K562 (cell line): ENCODE measurements at regions not wholly inside any gene's neighbourhood (a gene's known extent, or its start where the extent isn't known, plus 50 kb on each side); places are given as distances from the start of the nearest gene placed in this dataset.

Source experiments
- ARID2 ChIP-seq: fragments of 450-650 bp; IDR thresholded peaks from 2 replicates; pipeline ENCODE4 v1.6.1; 2017; ENCODE audit warnings: antibody characterized with exemption, mild to moderate bottlenecking
- CBFA2T2 ChIP-seq: fragments of 450-650 bp; conservative IDR thresholded peaks from 2 replicates; pipeline ENCODE4 v1.6.1; 2017; ENCODE audit warnings: mild to moderate bottlenecking
- CEBPB ChIP-seq: fragments of 450-650 bp; IDR thresholded peaks from 2 replicates; pipeline ENCODE4 v1.6.1; 2016; ENCODE audit warnings: missing genetic modification characterization, missing compliant biosample characterization
- ESRRA ChIP-seq: fragments of 450-650 bp; IDR thresholded peaks from 2 replicates; pipeline ENCODE4 v1.6.1; 2014; ENCODE audit warnings: low read depth, mild to moderate bottlenecking, moderate library complexity, borderline replicate concordance
- LCOR ChIP-seq: sonication (generic); formaldehyde crosslinking; IDR thresholded peaks from 2 replicates; pipeline ENCODE4 v1.8.0; 2022; ENCODE audit warnings: mild to moderate bottlenecking, missing genetic modification reagents
- MIER1 ChIP-seq: fragments of 450-650 bp; IDR thresholded peaks from 2 replicates; pipeline ENCODE4 v1.6.1; 2016; ENCODE audit warnings: antibody characterized with exemption, mild to moderate bottlenecking, low read depth
- NCOA2 ChIP-seq, 2 experiments: fragments of 450-650 bp; IDR thresholded peaks; 2 replicates each; pipeline ENCODE4 v1.6.1; 2018; ENCODE audit warnings: mild to moderate bottlenecking in 2 of 2, moderate library complexity in 1 of 2; ENCODE audit not compliant: partially characterized antibody in 2 of 2
- NCOA4 ChIP-seq: fragments of 450-650 bp; IDR thresholded peaks from 2 replicates; pipeline ENCODE4 v1.6.1; 2018; ENCODE audit warnings: mild to moderate bottlenecking; ENCODE audit not compliant: partially characterized antibody
- NR4A1 ChIP-seq, 2 experiments: fragments of 250-450 bp in 1 of 2; fragments of 450-650 bp in 1 of 2; sonication (Bioruptor Pico) in 1 of 2; IDR thresholded peaks; 2 replicates each; pipeline versions ENCODE4 v1.4.0 to v1.6.1; 2016 to 2020; ENCODE audit warnings: mild to moderate bottlenecking in 2 of 2, missing compliant biosample characterization in 1 of 2, missing genetic modification characterization in 1 of 2, moderate library complexity in 1 of 2
- PML ChIP-seq: IDR thresholded peaks from 2 replicates; pipeline ENCODE4 v1.6.1; 2012; ENCODE audit warnings: low read length, inconsistent platforms
- POLR3G ChIP-seq: IDR thresholded peaks from 2 replicates; pipeline ENCODE4 v1.6.1; 2011; ENCODE audit not compliant: insufficient read length, insufficient replicate concordance; ENCODE audit errors: extremely low read depth
- RFX1 ChIP-seq: fragments of 450-650 bp; IDR thresholded peaks from 2 replicates; pipeline ENCODE4 v1.6.1; 2016; ENCODE audit warnings: mild to moderate bottlenecking, moderate library complexity
- TOE1 ChIP-seq, 2 experiments: fragments of 450-650 bp in 1 of 2; sonication (generic) in 1 of 2; formaldehyde crosslinking in 1 of 2; IDR thresholded peaks; 2 replicates each; pipeline versions ENCODE4 v1.7.1 to v1.8.0; 2016 to 2022; ENCODE audit warnings: borderline replicate concordance in 2 of 2, mild to moderate bottlenecking in 2 of 2, antibody characterized with exemption in 1 of 2, inconsistent platforms in 1 of 2, low read depth in 1 of 2, missing genetic modification reagents in 1 of 2, moderate library complexity in 1 of 2
- ZNF134 ChIP-seq: fragments of 250-450 bp; sonication (Bioruptor Pico); conservative IDR thresholded peaks from 2 replicates; pipeline ENCODE4 v1.4.0; 2020
- ZNF165 ChIP-seq: fragments of 250-450 bp; sonication (Bioruptor Pico); IDR thresholded peaks from 2 replicates; pipeline ENCODE4 v1.4.0; 2020; ENCODE audit warnings: borderline replicate concordance
- ZNF3 ChIP-seq: fragments of 250-450 bp; sonication (Bioruptor Pico); IDR thresholded peaks from 2 replicates; pipeline ENCODE4 v1.5.0; 2021; ENCODE audit warnings: mild to moderate bottlenecking, moderate library complexity
- ZNF57 ChIP-seq: fragments of 450-650 bp; formaldehyde crosslinking; IDR thresholded peaks from 2 replicates; pipeline ENCODE4 v1.4.0; 2020; ENCODE audit warnings: mild to moderate bottlenecking, moderate library complexity
- ZSCAN29 ChIP-seq: fragments of 450-650 bp; IDR thresholded peaks from 2 replicates; pipeline ENCODE4 v1.6.1; 2017
- ZSCAN32 ChIP-seq: fragments of 450-650 bp; formaldehyde crosslinking; IDR thresholded peaks from 2 replicates; pipeline ENCODE4 v1.4.0; 2020; ENCODE audit warnings: mild to moderate bottlenecking, moderate library complexity
- TF ChIP-seq, protein P1 (sequence below), 2 experiments: fragments of 150-350 bp in 1 of 2; IDR thresholded peaks; 2 replicates each; pipeline ENCODE4 v1.6.1; 2012 to 2016; ENCODE audit warnings: low read depth in 2 of 2, low read length in 2 of 2, mild to moderate bottlenecking in 1 of 2, moderate library complexity in 1 of 2
- TF ChIP-seq, protein P2 (sequence below): sonication (generic); formaldehyde crosslinking; IDR thresholded peaks from 2 replicates; pipeline ENCODE4 v1.8.0; 2023; ENCODE audit warnings: mild to moderate bottlenecking, missing genetic modification reagents

DNA sequence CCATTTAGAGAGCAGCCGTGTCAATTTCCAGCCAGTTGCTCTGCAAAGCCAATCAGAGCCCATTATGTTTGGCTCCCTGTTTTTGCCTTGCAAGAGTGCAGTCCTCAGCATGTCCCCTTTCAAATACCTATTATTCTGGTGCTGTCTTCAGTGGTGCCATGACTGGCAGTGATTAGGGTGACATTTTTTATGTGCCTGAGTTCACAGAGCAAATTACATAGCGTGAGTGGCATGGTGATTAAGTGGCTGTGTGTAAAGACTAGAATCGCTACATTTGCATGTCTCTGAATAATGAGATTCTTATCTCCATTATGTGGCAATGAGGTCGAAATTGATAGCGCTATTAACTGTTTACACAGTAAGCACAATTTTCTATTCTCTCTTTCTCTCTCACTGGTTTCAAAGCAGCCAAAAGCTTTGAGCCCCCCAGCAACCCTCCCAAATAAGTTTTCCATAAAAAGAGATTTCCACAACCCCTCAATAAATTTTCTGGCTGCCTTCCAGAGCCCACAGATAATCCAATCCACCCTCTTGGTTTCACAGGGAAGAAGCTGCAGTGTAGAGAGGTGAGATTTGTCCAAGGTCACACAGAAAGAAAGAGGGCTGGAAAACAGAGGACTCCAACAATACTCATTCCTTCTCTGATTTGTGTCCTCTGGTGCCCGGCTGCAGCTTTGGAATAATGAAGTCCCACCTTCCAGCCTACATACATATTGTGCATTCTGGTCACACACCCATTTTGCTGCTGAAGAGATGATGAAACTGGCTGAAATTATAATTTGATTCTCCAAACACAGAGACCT lies 58.8 kb upstream of the NUDT4 start (continued):
- TF ChIP-seq NCOA4 (no peak), ZNF165 (CRISPR knock-in tag) (no peak), NR4A1 (CRISPR knock-in tag; IDR thresholded peaks at IDR 0.05) (no peak), NR4A1 (tag; IDR thresholded peaks at IDR 0.05) (peak; percentile 78; the same call in 1 of the 2 replicates), CEBPB (tag) (0 out of 2 replicates have a peak, but pooled peaks have one; percentile 28), TOE1 (IDR thresholded peaks at IDR 0.05; ENCODE audit: borderline replicate concordance) (no peak), TOE1 (CRISPR knock-in tag; IDR thresholded peaks at IDR 0.05; ENCODE audit: borderline replicate concordance, low read depth) (no peak), ZSCAN29 (no peak), MIER1 (no peak), PML (no peak), RFX1 (no peak), NCOA2 (IDR thresholded peaks at IDR 0.05; ENCODE audit: partially characterized antibody in 2 of 2) (no peak), POLR3G (no peak), ARID2 (no peak), ZNF57 (CRISPR knock-in tag) (no peak), ZSCAN32 (CRISPR knock-in tag) (no peak), LCOR (no peak), ESRRA (peak; percentile 67; the same call in 1 of the 2 replicates), ZNF3 (CRISPR knock-in tag) (no peak), ZNF134 (no peak), CBFA2T2 (no peak)
- TF ChIP-seq, protein P1, sequence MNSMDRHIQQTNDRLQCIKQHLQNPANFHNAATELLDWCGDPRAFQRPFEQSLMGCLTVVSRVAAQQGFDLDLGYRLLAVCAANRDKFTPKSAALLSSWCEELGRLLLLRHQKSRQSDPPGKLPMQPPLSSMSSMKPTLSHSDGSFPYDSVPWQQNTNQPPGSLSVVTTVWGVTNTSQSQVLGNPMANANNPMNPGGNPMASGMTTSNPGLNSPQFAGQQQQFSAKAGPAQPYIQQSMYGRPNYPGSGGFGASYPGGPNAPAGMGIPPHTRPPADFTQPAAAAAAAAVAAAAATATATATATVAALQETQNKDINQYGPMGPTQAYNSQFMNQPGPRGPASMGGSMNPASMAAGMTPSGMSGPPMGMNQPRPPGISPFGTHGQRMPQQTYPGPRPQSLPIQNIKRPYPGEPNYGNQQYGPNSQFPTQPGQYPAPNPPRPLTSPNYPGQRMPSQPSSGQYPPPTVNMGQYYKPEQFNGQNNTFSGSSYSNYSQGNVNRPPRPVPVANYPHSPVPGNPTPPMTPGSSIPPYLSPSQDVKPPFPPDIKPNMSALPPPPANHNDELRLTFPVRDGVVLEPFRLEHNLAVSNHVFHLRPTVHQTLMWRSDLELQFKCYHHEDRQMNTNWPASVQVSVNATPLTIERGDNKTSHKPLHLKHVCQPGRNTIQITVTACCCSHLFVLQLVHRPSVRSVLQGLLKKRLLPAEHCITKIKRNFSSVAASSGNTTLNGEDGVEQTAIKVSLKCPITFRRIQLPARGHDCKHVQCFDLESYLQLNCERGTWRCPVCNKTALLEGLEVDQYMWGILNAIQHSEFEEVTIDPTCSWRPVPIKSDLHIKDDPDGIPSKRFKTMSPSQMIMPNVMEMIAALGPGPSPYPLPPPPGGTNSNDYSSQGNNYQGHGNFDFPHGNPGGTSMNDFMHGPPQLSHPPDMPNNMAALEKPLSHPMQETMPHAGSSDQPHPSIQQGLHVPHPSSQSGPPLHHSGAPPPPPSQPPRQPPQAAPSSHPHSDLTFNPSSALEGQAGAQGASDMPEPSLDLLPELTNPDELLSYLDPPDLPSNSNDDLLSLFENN (IDR thresholded peaks at IDR 0.05; ENCODE audit: low read depth in 2 of 2, low read length in 2 of 2) = no peak
- TF ChIP-seq, protein P2, sequence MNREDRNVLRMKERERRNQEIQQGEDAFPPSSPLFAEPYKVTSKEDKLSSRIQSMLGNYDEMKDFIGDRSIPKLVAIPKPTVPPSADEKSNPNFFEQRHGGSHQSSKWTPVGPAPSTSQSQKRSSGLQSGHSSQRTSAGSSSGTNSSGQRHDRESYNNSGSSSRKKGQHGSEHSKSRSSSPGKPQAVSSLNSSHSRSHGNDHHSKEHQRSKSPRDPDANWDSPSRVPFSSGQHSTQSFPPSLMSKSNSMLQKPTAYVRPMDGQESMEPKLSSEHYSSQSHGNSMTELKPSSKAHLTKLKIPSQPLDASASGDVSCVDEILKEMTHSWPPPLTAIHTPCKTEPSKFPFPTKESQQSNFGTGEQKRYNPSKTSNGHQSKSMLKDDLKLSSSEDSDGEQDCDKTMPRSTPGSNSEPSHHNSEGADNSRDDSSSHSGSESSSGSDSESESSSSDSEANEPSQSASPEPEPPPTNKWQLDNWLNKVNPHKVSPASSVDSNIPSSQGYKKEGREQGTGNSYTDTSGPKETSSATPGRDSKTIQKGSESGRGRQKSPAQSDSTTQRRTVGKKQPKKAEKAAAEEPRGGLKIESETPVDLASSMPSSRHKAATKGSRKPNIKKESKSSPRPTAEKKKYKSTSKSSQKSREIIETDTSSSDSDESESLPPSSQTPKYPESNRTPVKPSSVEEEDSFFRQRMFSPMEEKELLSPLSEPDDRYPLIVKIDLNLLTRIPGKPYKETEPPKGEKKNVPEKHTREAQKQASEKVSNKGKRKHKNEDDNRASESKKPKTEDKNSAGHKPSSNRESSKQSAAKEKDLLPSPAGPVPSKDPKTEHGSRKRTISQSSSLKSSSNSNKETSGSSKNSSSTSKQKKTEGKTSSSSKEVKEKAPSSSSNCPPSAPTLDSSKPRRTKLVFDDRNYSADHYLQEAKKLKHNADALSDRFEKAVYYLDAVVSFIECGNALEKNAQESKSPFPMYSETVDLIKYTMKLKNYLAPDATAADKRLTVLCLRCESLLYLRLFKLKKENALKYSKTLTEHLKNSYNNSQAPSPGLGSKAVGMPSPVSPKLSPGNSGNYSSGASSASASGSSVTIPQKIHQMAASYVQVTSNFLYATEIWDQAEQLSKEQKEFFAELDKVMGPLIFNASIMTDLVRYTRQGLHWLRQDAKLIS (CRISPR knock-in tag) = no peak
